ENCODE measurements at regions not wholly inside any gene's neighbourhood (a gene's known extent, or its start where the extent isn't known, plus 50 kb on each side); places are given as distances from the start of the nearest gene placed in this dataset.

- Mint-ChIP-seq H3K9me3 (ENCODE audit: unreplicated experiment) (no peaks in the 10 kb centered on the region), H3K4me3 (ENCODE audit: unreplicated experiment) (no peak overlapping the region), H3K27me3 (ENCODE audit: unreplicated experiment) (no peaks in the 10 kb centered on the region), H3K4me1 (ENCODE audit: unreplicated experiment) (no peaks in the 10 kb centered on the region), H3K27ac (ENCODE audit: unreplicated experiment) (no peak overlapping the region), H3K36me3 (ENCODE audit: low read depth, unreplicated experiment) (no peaks in the 10 kb centered on the region)
- no peak for TF ChIP-seq CTCF (IDR thresholded peaks at IDR 0.05; ENCODE audit: unreplicated experiment)
- no peak for DNase-seq (ENCODE audit: low spot score)
Observed at GRCh38 chr2:14717131-14717530, 84.6 kb downstream of the LRATD1 start.

- no peak for TF ChIP-seq CTCF (IDR thresholded peaks at IDR 0.05; ENCODE audit: unreplicated experiment)
- H3K36me3 Mint-ChIP-seq (ENCODE audit: low read depth, unreplicated experiment) = no peaks in the 10 kb centered on the region
- H3K4me1 Mint-ChIP-seq (ENCODE audit: unreplicated experiment) = no peaks in the 10 kb centered on the region
- no peak overlapping the region for H3K27ac Mint-ChIP-seq (ENCODE audit: unreplicated experiment)
- DNase-seq (ENCODE audit: low spot score) = no peak
- H3K27me3 Mint-ChIP-seq (ENCODE audit: unreplicated experiment) = no peaks in the 10 kb centered on the region
- H3K9me3 Mint-ChIP-seq (ENCODE audit: unreplicated experiment) = no peaks in the 10 kb centered on the region
- H3K4me3 Mint-ChIP-seq (ENCODE audit: unreplicated experiment) = no peak overlapping the region
Observed at GRCh38 chr2:14720319-14720718, 87.8 kb downstream of the LRATD1 start.

- DNase-seq (ENCODE audit: low spot score) = no peak
- Mint-ChIP-seq H3K4me1 (ENCODE audit: unreplicated experiment) (no peaks in the 10 kb centered on the region), H3K36me3 (ENCODE audit: low read depth, unreplicated experiment) (no peaks in the 10 kb centered on the region), H3K9me3 (ENCODE audit: unreplicated experiment) (no peaks in the 10 kb centered on the region), H3K27ac (ENCODE audit: unreplicated experiment) (no peak overlapping the region), H3K4me3 (ENCODE audit: unreplicated experiment) (no peak overlapping the region), H3K27me3 (ENCODE audit: unreplicated experiment) (no peaks in the 10 kb centered on the region)
- TF ChIP-seq CTCF (IDR thresholded peaks at IDR 0.05; ENCODE audit: unreplicated experiment) = no peak
Observed at GRCh38 chr2:14720739-14721138, 88.2 kb downstream of the LRATD1 start.

- Mint-ChIP-seq H3K27me3 (ENCODE audit: unreplicated experiment) (no peaks in the 10 kb centered on the region), H3K4me3 (ENCODE audit: unreplicated experiment) (no peak overlapping the region), H3K9me3 (ENCODE audit: unreplicated experiment) (no peaks in the 10 kb centered on the region), H3K27ac (ENCODE audit: unreplicated experiment) (no peak overlapping the region), H3K36me3 (ENCODE audit: low read depth, unreplicated experiment) (no peaks in the 10 kb centered on the region), H3K4me1 (ENCODE audit: unreplicated experiment) (no peaks in the 10 kb centered on the region)
- DNase-seq (ENCODE audit: low spot score) = no peak
- no peak for TF ChIP-seq CTCF (IDR thresholded peaks at IDR 0.05; ENCODE audit: unreplicated experiment)
Observed at GRCh38 chr2:14722904-14723570, 90.5 kb downstream of the LRATD1 start.

- Mint-ChIP-seq H3K4me3 (ENCODE audit: unreplicated experiment) (no peak overlapping the region), H3K9me3 (ENCODE audit: unreplicated experiment) (no peaks in the 10 kb centered on the region)
Observed at GRCh38 chr2:14723684-14724083, 91.2 kb downstream of the LRATD1 start.

More at GRCh38 chr2:14723684-14724083, 91.2 kb downstream of the LRATD1 start:
- Mint-ChIP-seq H3K4me1 (ENCODE audit: unreplicated experiment) (no peaks in the 10 kb centered on the region), H3K27me3 (ENCODE audit: unreplicated experiment) (no peaks in the 10 kb centered on the region), H3K27ac (ENCODE audit: unreplicated experiment) (no peak overlapping the region), H3K36me3 (ENCODE audit: low read depth, unreplicated experiment) (no peaks in the 10 kb centered on the region)
- TF ChIP-seq CTCF (IDR thresholded peaks at IDR 0.05; ENCODE audit: unreplicated experiment) = no peak
- no peak for DNase-seq (ENCODE audit: low spot score)

Measured in endothelial cell (in vitro differentiated cells).